ENCODE measurements at regions not wholly inside any gene's neighbourhood (a gene's known extent, or its start where the extent isn't known, plus 50 kb on each side); places are given as distances from the start of the nearest gene placed in this dataset.

- TF ChIP-seq EZH2 (IDR thresholded peaks at IDR 0.05) (no peak), EZH2phosphoT487 (IDR thresholded peaks at IDR 0.05) (no peak)
- TF ChIP-seq, protein P1, sequence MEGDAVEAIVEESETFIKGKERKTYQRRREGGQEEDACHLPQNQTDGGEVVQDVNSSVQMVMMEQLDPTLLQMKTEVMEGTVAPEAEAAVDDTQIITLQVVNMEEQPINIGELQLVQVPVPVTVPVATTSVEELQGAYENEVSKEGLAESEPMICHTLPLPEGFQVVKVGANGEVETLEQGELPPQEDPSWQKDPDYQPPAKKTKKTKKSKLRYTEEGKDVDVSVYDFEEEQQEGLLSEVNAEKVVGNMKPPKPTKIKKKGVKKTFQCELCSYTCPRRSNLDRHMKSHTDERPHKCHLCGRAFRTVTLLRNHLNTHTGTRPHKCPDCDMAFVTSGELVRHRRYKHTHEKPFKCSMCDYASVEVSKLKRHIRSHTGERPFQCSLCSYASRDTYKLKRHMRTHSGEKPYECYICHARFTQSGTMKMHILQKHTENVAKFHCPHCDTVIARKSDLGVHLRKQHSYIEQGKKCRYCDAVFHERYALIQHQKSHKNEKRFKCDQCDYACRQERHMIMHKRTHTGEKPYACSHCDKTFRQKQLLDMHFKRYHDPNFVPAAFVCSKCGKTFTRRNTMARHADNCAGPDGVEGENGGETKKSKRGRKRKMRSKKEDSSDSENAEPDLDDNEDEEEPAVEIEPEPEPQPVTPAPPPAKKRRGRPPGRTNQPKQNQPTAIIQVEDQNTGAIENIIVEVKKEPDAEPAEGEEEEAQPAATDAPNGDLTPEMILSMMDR (IDR thresholded peaks at IDR 0.05), result no peak
Measured at GRCh38 chr19:30943101-30943843, 406.0 kb downstream of the TSHZ3 start.

Data from neural progenitor cell (in vitro differentiated cells).